ENCODE measurements at regions not wholly inside any gene's neighbourhood (a gene's known extent, or its start where the extent isn't known, plus 50 kb on each side); places are given as distances from the start of the nearest gene placed in this dataset.
"Not testable (repeated sequence)": the region's sequence is repeated elsewhere in the genome, so short reads cannot be mapped to it uniquely, and the experiment has no call there.

GRCh38 chr7:113404245-113404644, 285.9 kb upstream of the SMIM30 start:
- FAIRE-seq (no peak), DNase-seq (ENCODE audit: insufficient read length, low spot score) (no peak)

DNA sequence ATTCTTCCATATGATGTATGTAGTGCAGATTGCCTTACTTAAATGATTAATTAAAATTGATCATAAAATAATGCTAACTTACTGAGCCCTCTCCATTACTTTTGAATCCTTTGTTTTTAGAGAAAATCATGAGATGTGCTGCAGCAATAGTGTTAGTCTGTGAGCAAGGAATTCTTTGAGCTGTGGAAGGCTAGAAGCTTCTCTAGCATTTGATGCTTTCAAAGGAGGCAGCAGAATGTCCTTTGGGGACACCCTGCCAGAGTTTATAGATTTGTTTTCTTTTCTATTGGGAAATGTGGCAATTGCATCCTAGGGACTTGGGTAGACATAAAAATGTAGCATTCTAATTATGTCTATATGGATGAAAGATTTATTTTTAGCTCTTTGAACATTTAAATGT, 284.1 kb upstream of the SMIM30 start:
- DNase-seq (ENCODE audit: insufficient read length, low spot score) (no peak), FAIRE-seq (no peak)

GRCh38 chr7:113402005-113402404, 283.7 kb upstream of the SMIM30 start:
- no peak for DNase-seq (ENCODE audit: insufficient read length, low spot score)
- FAIRE-seq: no peak

DNA sequence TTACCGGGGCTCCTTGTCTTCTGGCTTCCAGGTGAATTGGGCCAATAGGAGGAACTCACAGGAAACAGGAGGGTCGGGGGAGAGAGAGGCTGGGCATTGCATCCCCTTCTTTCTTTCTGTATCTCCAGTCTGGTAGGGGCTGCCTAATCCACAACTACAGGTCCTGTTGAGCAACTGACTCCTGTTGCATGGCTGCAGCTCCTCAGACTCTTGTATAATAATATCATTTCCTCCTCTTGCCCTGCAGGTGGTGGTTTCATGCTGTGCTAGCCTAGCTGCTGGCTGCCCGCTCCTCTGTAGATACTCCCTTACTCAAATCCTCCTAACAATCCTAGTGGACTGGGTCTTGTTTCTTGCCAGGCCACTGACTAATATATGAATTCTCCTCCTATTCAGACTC, 276.5 kb upstream of the SMIM30 start:
- DNase-seq (ENCODE audit: insufficient read length, low spot score): no peak
- FAIRE-seq: no peak

DNA sequence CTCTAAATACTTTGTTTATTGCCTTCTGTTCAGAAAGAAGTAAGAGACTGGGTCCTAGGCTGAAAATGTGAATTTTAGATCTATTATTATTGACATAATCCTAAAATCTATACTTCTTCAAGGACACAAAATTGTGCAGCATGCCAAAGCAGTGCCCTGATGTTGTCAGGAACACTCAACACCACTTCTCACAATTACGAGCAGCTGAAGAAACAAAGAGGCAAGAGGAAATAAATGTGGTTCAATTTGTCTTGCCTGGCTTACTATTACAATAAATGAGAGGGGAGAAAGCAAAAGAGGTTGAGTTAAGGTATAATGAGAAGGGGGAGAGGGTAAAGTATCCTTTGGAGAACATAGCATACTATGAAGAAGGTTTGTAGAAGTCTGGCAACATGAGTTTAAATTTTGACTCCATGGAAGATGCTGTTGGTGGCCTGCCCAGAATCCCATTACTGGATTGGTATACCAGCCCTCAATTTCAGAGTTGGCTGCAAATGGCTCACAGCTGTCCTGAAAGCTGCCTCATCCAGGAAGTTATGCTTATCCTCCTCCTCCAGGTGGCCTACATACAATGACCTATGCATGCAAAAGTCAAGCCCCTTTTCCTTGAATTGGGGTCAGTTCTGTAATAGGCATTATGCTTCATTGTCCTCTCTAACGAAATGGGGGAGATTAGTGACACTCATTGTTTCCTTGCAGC, 274.6 kb upstream of the SMIM30 start:
- no peak for FAIRE-seq
- no peak for DNase-seq (ENCODE audit: insufficient read length, low spot score)

GRCh38 chr7:113392421-113392820, 274.1 kb upstream of the SMIM30 start:
- FAIRE-seq (no peak), DNase-seq (ENCODE audit: insufficient read length, low spot score) (no peak)

DNA sequence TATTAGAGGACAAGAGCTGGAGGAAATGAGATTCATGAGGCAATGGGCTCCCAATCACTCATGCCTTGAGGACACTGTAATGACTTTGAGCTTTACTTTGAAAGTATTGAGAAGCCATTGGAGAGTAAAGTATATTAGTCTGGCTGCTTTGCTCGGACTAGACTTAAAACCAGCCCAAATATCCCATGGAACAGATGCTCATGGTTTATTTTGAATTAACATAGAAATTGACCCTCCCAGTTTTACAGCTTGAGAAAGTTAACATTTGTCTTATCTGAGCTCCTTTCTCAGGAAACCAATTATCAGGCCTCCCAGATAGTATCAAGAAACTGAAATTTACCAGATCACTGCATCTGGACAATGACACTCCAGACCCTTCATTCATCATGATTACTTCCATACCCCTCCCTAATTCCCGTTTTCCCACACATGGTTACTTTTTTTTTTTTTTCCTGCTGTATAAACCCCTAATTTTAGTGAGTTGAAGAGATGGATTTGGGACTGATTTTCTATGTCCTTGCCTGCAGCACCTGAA, 270.8 kb upstream of the SMIM30 start:
- DNase-seq (ENCODE audit: insufficient read length, low spot score) (no peak), FAIRE-seq (no peak)

- FAIRE-seq (no peak), DNase-seq (ENCODE audit: insufficient read length, low spot score) (no peak)
Observed at GRCh38 chr7:113383638-113384037, 265.3 kb upstream of the SMIM30 start.

DNA sequence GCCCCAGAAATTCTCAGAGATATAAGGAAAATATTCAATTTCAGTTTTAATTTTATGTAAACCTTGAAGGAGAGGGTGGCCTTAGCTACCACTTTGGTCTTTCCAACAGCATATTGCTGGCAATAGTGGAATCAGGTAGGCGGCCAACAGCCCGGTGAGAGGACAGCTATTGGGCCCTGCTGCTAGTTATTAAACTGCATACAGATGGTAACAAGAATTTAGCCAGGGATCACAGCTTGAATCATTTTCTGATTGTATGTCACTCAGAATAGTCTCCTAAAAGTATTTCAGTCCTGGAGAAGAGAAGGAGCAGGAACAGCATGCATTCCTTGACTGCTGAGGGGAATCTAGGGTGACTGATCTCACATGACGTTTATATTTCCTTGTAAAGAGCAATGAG, 261.4 kb upstream of the SMIM30 start:
- DNase-seq (ENCODE audit: insufficient read length, low spot score) (no peak), FAIRE-seq (no peak)

- DNase-seq (ENCODE audit: insufficient read length, low spot score) (no peak), FAIRE-seq (no peak)
Observed at GRCh38 chr7:113374955-113375354, 256.6 kb upstream of the SMIM30 start.

- no peak for DNase-seq (ENCODE audit: insufficient read length, low spot score)
- no peak for FAIRE-seq
Observed at GRCh38 chr7:113373863-113374262, 255.5 kb upstream of the SMIM30 start.

- DNase-seq (ENCODE audit: insufficient read length, low spot score): no peak
- FAIRE-seq: no peak
Observed at GRCh38 chr7:113371416-113372043, 253.2 kb upstream of the SMIM30 start.

DNA sequence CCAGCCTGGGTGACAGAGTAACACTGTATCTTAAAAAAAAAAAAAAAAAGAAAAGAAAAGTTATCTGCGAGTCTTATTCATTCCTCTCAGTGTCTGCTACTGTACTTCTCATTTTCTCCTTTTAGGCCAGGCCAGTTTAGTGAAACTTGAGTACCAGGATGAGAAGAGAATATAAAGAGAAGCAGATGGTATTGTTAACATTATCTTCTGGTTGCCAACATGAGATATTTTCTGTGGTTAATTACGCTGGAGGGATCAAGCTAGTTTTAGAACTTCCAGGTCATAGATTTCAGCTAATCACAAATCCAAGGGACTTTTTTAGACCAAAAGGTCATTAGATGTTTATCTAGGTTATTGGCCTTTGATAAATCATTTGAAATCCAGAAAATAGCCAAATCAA, 252.6 kb upstream of the SMIM30 start:
- FAIRE-seq (no peak), DNase-seq (ENCODE audit: insufficient read length, low spot score) (no peak)

DNA sequence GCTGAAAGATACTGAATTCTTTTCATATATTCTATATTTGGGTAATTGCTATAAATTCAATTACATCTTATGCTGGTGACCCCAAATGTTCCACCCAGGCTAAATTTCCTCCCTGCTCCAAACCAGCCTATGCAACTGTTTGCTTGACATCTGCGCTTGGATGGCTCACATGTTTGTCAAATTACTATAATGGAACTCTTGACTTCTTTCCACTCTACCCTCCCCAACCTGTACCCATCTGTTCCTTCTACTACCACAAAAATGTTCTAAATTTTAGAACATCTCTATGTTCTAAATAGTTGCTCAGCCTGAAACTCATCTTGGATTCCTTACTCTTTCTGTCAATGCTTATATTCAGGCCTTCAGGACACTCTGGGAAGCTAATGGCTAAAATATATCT, 249.9 kb upstream of the SMIM30 start:
- DNase-seq (ENCODE audit: insufficient read length, low spot score) (no peak), FAIRE-seq (no peak)

DNA sequence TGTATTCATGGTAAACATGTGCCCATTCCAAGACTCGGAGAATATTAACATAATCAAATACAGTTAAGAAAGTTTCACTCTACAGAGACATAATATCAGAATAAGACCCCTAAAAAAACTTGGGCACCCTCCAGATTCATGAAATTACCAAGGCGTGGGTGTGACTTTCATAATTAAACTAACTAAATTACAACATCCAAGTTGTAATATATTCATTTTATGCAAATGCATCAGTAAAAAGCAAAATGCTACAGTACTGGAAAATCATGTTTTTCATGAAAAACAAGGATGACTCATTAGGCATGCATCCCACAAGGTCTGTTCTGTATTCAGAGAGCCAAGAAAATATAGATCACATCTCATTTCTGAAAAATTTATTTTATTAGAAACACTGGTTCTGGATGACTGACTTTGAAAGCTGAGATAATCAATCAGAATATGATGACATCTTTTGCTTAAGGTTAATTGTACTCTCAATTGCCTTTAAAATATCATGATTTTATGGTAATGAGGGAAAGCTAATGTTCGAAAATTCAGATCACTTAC, 248.8 kb upstream of the SMIM30 start:
- DNase-seq (ENCODE audit: insufficient read length, low spot score) (no peak), FAIRE-seq (no peak)

DNA sequence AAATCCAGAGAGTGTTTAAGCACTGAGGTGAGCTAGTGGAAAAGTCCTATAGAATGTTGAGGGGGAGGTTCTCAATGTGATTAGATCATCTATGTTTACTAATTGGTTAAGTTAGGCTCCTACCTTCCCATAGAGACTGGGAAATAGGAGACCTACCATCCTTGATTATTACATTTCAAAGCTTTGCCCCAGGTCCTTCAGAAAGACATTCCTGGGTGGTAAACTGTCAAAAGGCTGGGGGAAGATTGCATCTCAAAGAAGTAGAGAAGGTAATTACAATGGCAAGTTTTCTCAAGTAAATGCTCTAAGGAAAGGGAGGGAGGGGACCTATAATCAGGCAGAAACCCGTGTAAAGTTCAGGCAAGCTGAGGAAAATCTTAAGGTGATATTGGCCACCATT, 247.8 kb upstream of the SMIM30 start:
- DNase-seq (ENCODE audit: insufficient read length, low spot score) (no peak), FAIRE-seq (no peak)

GRCh38 chr7:113349339-113349738, 231.0 kb upstream of the SMIM30 start:
- DNase-seq (ENCODE audit: insufficient read length, low spot score) (no peak), FAIRE-seq (no peak)

DNA sequence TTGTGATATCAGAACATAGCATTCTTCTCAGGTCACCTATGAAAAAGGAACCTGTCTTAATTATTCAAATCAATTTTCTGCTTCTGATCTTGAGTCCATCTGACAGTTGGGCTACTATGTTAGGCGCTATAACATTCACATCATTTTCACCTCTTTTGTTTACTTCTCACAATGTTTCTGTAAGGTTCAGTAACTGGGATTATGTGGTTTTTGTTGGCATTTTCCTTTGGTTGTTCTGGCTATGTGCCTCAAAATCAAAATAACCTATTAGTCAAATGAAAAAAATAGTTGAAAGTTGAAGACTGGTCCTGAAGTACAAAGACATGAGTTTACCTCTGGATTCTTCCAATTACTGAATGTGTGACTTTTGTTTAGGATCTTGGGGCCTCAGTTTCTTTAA, 221.3 kb upstream of the SMIM30 start:
- FAIRE-seq: no peak
- no peak for DNase-seq (ENCODE audit: insufficient read length, low spot score)

DNA sequence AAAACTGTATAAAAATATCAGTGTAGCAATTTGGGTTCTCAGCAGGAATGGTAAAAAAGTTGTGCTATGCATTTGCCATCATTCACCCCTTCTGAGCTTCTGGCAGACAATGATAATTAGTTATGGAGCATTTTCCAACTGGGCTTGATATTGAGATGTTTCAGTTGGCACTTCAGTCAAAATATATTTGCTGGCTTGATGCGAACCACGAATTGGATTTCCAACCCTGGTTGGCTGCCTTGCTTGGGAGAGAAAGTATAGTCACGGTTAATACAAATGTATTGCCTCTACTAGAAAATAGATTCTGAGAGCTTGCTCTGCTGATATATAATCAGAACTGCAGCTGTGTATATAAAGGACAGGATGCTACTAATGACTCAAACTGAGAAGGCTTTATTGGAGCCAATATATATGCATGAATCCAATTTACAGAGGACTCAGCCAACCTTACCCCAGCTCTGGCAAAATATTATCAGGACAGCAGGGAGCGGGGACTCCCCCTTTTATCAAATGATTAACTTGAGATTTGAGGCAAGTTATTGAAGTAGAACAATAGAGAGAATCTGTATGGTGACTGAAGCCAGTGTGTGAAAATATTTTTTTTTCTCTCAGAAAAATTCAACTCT, 219.8 kb upstream of the SMIM30 start:
- FAIRE-seq: no peak

GRCh38 chr7:113336838-113337237, 218.5 kb upstream of the SMIM30 start:
- FAIRE-seq: not testable (repeated sequence)

More for the DNA sequence above, 219.8 kb upstream of the SMIM30 start:
- no peak for DNase-seq (ENCODE audit: insufficient read length, low spot score)

DNA sequence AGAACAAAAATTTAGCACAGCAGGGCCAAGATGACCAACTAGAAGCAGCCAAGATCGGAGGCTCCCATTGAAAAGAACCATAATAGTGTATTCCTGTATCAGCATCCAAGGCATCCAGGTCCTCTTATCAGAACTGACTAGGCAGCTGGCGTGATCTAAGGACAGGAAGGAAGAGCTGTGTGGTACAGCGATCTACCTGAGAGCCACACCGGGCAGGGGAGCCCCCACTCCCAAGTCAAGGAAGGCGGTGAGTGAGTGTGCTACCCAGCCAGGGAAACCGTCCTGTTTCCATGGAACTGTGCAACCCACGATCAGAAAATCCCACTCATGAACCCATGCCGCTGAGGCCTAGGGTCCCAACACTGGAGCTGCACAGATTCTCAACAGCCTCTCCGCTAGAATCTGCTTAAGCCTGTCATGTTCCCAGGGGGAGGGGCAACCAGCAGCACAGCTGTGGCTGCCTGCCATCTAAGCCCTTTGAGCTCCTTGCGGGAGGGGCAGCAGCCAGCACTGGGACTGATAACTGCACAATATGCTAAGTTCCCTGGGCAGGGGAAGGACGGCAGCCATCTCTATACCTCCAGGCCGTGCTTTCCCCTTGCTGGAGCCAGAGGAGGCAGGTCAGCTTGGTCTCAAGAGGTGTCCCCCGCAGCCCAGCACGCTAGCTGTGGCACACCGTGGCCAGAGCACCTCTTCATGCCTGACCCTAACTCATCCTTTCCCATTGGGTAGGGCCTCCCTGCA, 213.0 kb upstream of the SMIM30 start:
- DNase-seq (ENCODE audit: insufficient read length, low spot score) (no peak), FAIRE-seq (no peak)

More at GRCh38 chr7:113336838-113337237, 218.5 kb upstream of the SMIM30 start:
- DNase-seq (ENCODE audit: insufficient read length, low spot score): not testable (repeated sequence)

Measured in HTR-8/SVneo (cell line).